HepG2 (cell line): ENCODE measurements at regions not wholly inside any gene's neighbourhood (a gene's known extent, or its start where the extent isn't known, plus 50 kb on each side); places are given as distances from the start of the nearest gene placed in this dataset.
A peak's percentile ranks its signal among the peaks of the same experiment; 100 is the strongest.

Experiments used
- ATF3 ChIP-seq: sonication (generic); formaldehyde crosslinking; IDR thresholded peaks from 2 replicates; pipeline ENCODE4 v1.4.0; 2020; ENCODE audit warnings: missing genetic modification reagents
- GATA4 ChIP-seq: sonication (generic); IDR thresholded peaks from 2 replicates; pipeline ENCODE4 v1.6.1; 2016; ENCODE audit warnings: antibody characterized with exemption, low read depth, borderline replicate concordance
- HINFP ChIP-seq: sonication (generic); formaldehyde crosslinking; IDR thresholded peaks from 2 replicates; pipeline ENCODE4 v1.4.0; 2020; ENCODE audit warnings: low read depth, mild to moderate bottlenecking, missing genetic modification reagents
- HNRNPL ChIP-seq: fragments of 200-400 bp; formaldehyde crosslinking; IDR thresholded peaks from 2 replicates; pipeline ENCODE4 v1.6.1; 2017; ENCODE audit warnings: mild to moderate bottlenecking, low read depth, low read length
- NKX3-1 ChIP-seq: sonication (generic); formaldehyde crosslinking; IDR thresholded peaks from 2 replicates; pipeline ENCODE4 v1.5.0; 2020; ENCODE audit warnings: missing genetic modification reagents
- NONO ChIP-seq, 2 experiments: fragments of 450-650 bp in 1 of 2; sonication (generic) in 1 of 2; formaldehyde crosslinking in 1 of 2; IDR thresholded peaks in 1 of 2; conservative IDR thresholded peaks in 1 of 2; 2 replicates each; pipeline versions ENCODE4 v1.6.1 to v1.8.0; 2017 to 2022; ENCODE audit warnings: mild to moderate bottlenecking in 1 of 2, missing genetic modification reagents in 1 of 2, moderate library complexity in 1 of 2
- RXRA ChIP-seq: sonication (generic); formaldehyde crosslinking; IDR thresholded peaks from 2 replicates; pipeline ENCODE4 v1.5.1; 2020; ENCODE audit warnings: missing genetic modification reagents
- SP140L ChIP-seq: sonication (generic); formaldehyde crosslinking; IDR thresholded peaks from 2 replicates; pipeline ENCODE4 v1.4.0; 2020; ENCODE audit warnings: missing genetic modification reagents, borderline replicate concordance
- UBTF ChIP-seq: sonication (generic); formaldehyde crosslinking; IDR thresholded peaks from 2 replicates; pipeline ENCODE4 v1.4.0; 2020; ENCODE audit warnings: mild to moderate bottlenecking, missing genetic modification reagents
- ZBTB38 ChIP-seq: sonication (generic); formaldehyde crosslinking; IDR thresholded peaks from 2 replicates; pipeline ENCODE4 v1.5.1; 2020; ENCODE audit warnings: mild to moderate bottlenecking, missing genetic modification reagents
- ZNF235 ChIP-seq: sonication (generic); formaldehyde crosslinking; IDR thresholded peaks from 2 replicates; pipeline ENCODE4 v1.8.1; 2023; ENCODE audit warnings: mild to moderate bottlenecking, missing genetic modification reagents, borderline replicate concordance
- ZNF407 ChIP-seq: sonication (generic); formaldehyde crosslinking; IDR thresholded peaks from one replicate; pipeline ENCODE4 v1.5.1; 2020; ENCODE audit warnings: mild to moderate bottlenecking, missing genetic modification reagents; ENCODE audit errors: not compliant biosample characterization
- ZNF709 ChIP-seq: sonication (generic); formaldehyde crosslinking; IDR thresholded peaks from 2 replicates; pipeline ENCODE4 v1.5.0; 2020; ENCODE audit warnings: mild to moderate bottlenecking, missing genetic modification reagents
- TF ChIP-seq, protein P1 (sequence below): sonication (generic); formaldehyde crosslinking; IDR thresholded peaks from 2 replicates; pipeline ENCODE4 v1.8.0; 2022; ENCODE audit warnings: mild to moderate bottlenecking, missing genetic modification reagents; ENCODE audit not compliant: insufficient replicate concordance

GRCh38 chr4:140252742-140253555 lies 99.0 kb upstream of the MAML3 start (continued):
- TF ChIP-seq HINFP (CRISPR knock-in tag) (no peak), GATA4 (no peak), ZNF235 (CRISPR knock-in tag) (no peak), NKX3-1 (CRISPR knock-in tag) (no peak), ATF3 (CRISPR knock-in tag) (no peak), NONO (IDR thresholded peaks at IDR 0.05) (no peak), NONO (CRISPR knock-in tag; conservative IDR thresholded peaks at IDR 0.05) (no peak), UBTF (CRISPR knock-in tag) (peak; percentile 47; the same call in 1 of the 2 replicates), HNRNPL (no peak), ZBTB38 (no peak), RXRA (no peak), ZNF709 (CRISPR knock-in tag) (no peak; the same call in 1 of the 2 replicates), SP140L (CRISPR knock-in tag) (no peak), ZNF407 (no peak)
- TF ChIP-seq, protein P1, sequence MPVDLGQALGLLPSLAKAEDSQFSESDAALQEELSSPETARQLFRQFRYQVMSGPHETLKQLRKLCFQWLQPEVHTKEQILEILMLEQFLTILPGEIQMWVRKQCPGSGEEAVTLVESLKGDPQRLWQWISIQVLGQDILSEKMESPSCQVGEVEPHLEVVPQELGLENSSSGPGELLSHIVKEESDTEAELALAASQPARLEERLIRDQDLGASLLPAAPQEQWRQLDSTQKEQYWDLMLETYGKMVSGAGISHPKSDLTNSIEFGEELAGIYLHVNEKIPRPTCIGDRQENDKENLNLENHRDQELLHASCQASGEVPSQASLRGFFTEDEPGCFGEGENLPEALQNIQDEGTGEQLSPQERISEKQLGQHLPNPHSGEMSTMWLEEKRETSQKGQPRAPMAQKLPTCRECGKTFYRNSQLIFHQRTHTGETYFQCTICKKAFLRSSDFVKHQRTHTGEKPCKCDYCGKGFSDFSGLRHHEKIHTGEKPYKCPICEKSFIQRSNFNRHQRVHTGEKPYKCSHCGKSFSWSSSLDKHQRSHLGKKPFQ (CRISPR knock-in tag) = no peak
